SK-N-SH (cell line): ENCODE measurements at regions not wholly inside any gene's neighbourhood (a gene's known extent, or its start where the extent isn't known, plus 50 kb on each side); places are given as distances from the start of the nearest gene placed in this dataset.

Source experiments
- CTCF ChIA-PET: fragments of 300-600, 350-600 bp; formaldehyde crosslinking; extraction: SDS; loops from one replicate; lab custom pipeline; 2021; lab: Yijun Ruan, JAX
- POLR2A ChIA-PET: fragments of 350-600 bp; sonication (Branson Sonifier 250); formaldehyde crosslinking; extraction: SDS; loops from one replicate; lab custom pipeline; 2020; ENCODE audit warnings: antibody characterized with exemption, inconsistent platforms; lab: Yijun Ruan, JAX
- DNase-seq: peaks from one replicate; pipeline ENCODE4 v3.0.0; 2012
- H2AFZ ChIP-seq: fragments of 200-600 bp; sonication (generic); 2 replicates; pipeline ENCODE4 v1.8.1; 2016; ENCODE audit warnings: antibody characterized with exemption, mild to moderate bottlenecking, low read depth
- H3F3A ChIP-seq: fragments of 200-600 bp; sonication (generic); replicated peaks from 2 replicates; pipeline ENCODE3; 2016; ENCODE audit warnings: antibody characterized with exemption, mild to moderate bottlenecking; ENCODE audit not compliant: insufficient read depth
- H3K27ac ChIP-seq, 2 experiments: fragments of 200-500 bp in 1 of 2; fragments of 200-600 bp in 1 of 2; sonication (Bioruptor generic) in 1 of 2; sonication (generic), shearing (Covaris generic) in 1 of 2; 2 replicates each; pipeline versions ENCODE4 v1.5.1 to v1.6.1; 2014 to 2016; ENCODE audit warnings: low read depth in 2 of 2, inconsistent platforms in 1 of 2, low read length in 1 of 2, mild to moderate bottlenecking in 1 of 2, mixed read lengths in 1 of 2
- H3K27me3 ChIP-seq: fragments of 200-600 bp; sonication (generic), shearing (Covaris generic); 2 replicates; pipeline ENCODE4 v1.6.1; 2016; ENCODE audit warnings: mixed run types; ENCODE audit not compliant: insufficient read depth
- H3K36me3 ChIP-seq, 2 experiments: fragments of 200-500 bp in 1 of 2; fragments of 200-600 bp in 1 of 2; sonication (Bioruptor generic) in 1 of 2; sonication (generic) in 1 of 2; replicated peaks in 1 of 2; 2 replicates each; pipeline versions ENCODE3 to v1.5.1; 2014 to 2016; ENCODE audit warnings: low read length in 1 of 2, mild to moderate bottlenecking in 1 of 2; ENCODE audit not compliant: insufficient read depth in 2 of 2, control insufficient read depth in 1 of 2
- H3K4me1 ChIP-seq, 2 experiments: fragments of 200-500 bp in 1 of 2; fragments of 200-600 bp in 1 of 2; sonication (Bioruptor generic) in 1 of 2; sonication (generic), shearing (Covaris generic) in 1 of 2; 2 replicates each; pipeline versions ENCODE4 v1.5.1 to v1.6.1; 2014 to 2016; ENCODE audit warnings: low read depth in 1 of 2, low read length in 1 of 2, mixed run types in 1 of 2; ENCODE audit not compliant: insufficient read depth in 2 of 2, control insufficient read depth in 1 of 2
- H3K4me2 ChIP-seq: fragments of 200-600 bp; sonication (generic), shearing (Covaris generic); 2 replicates; pipeline ENCODE4 v1.6.1; 2017; ENCODE audit warnings: mixed run types
- H3K4me3 ChIP-seq, 2 experiments: fragments of 200-500 bp in 1 of 2; fragments of 200-600 bp in 1 of 2; sonication (Bioruptor generic) in 1 of 2; sonication (generic), shearing (Covaris generic) in 1 of 2; 2 replicates each; pipeline versions ENCODE4 v1.5.1 to v1.8.1; 2014 to 2016; ENCODE audit warnings: low read depth in 2 of 2, inconsistent platforms in 1 of 2, low read length in 1 of 2, mild to moderate bottlenecking in 1 of 2, mixed read lengths in 1 of 2, moderate library complexity in 1 of 2
- H3K79me2 ChIP-seq: fragments of 200-600 bp; sonication (generic); 2 replicates; pipeline ENCODE4 v1.8.1; 2017; ENCODE audit warnings: mild to moderate bottlenecking; ENCODE audit not compliant: insufficient read depth
- H3K9ac ChIP-seq: fragments of 200-600 bp; sonication (generic); 2 replicates; pipeline ENCODE4 v1.6.1; 2017; ENCODE audit warnings: mixed run types
- H3K9me2 ChIP-seq: fragments of 200-600 bp; sonication (generic); 2 replicates; pipeline ENCODE4 v1.6.1; 2017; ENCODE audit warnings: mixed run types
- H3K9me3 ChIP-seq: fragments of 200-600 bp; sonication (generic); 2 replicates; pipeline ENCODE4 v1.6.1; 2017; ENCODE audit warnings: mixed run types, mild to moderate bottlenecking, moderate library complexity
- H4K20me1 ChIP-seq: fragments of 200-600 bp; sonication (generic); 2 replicates; pipeline ENCODE4 v1.6.1; 2017; ENCODE audit warnings: mild to moderate bottlenecking, mixed run types; ENCODE audit not compliant: insufficient read depth
- ELF1 ChIP-seq: IDR thresholded peaks from 2 replicates; pipeline ENCODE4 v1.4.0; 2012
- EZH2phosphoT487 ChIP-seq: fragments of 200-600 bp; sonication (generic); IDR thresholded peaks from 2 replicates; pipeline ENCODE4 v1.6.1; 2017; ENCODE audit warnings: low read depth, mixed run types, mild to moderate bottlenecking, antibody characterized with exemption, moderate library complexity, borderline replicate concordance
- FOXM1 ChIP-seq: IDR thresholded peaks from 2 replicates; pipeline ENCODE4 v1.4.0; 2012; ENCODE audit warnings: low read depth, mild to moderate bottlenecking
- GATA2 ChIP-seq: sonication (generic); formaldehyde crosslinking; IDR thresholded peaks from 2 replicates; pipeline ENCODE4 v1.5.0; 2020; ENCODE audit warnings: mild to moderate bottlenecking, missing genetic modification reagents
- NFIC ChIP-seq: IDR thresholded peaks from 2 replicates; pipeline ENCODE4 v1.4.0; 2012; ENCODE audit warnings: borderline replicate concordance
- NRF1 ChIP-seq: IDR thresholded peaks from 2 replicates; pipeline ENCODE4 v1.6.1; 2012; ENCODE audit warnings: low read depth, mild to moderate bottlenecking, low read length
- POLR2AphosphoS5 ChIP-seq: IDR thresholded peaks from 2 replicates; pipeline ENCODE4 v1.6.1; 2012; ENCODE audit warnings: low read depth, low read length
- RCOR1 ChIP-seq: fragments of 150-350 bp; IDR thresholded peaks from 2 replicates; pipeline ENCODE4 v1.6.1; 2017; ENCODE audit warnings: antibody characterized with exemption, low read length
- TCF12 ChIP-seq: IDR thresholded peaks from 2 replicates; pipeline ENCODE4 v1.4.0; 2012
- TEAD4 ChIP-seq: IDR thresholded peaks from 2 replicates; pipeline ENCODE4 v1.4.0; 2012; ENCODE audit warnings: mild to moderate bottlenecking, borderline replicate concordance; ENCODE audit not compliant: insufficient read depth
- YY1 ChIP-seq: IDR thresholded peaks from 2 replicates; pipeline ENCODE4 v1.4.0; 2012; ENCODE audit warnings: low read depth, mild to moderate bottlenecking
- WGBS: methylation state at CpG from one replicate; pipeline ENCODE4 v1.1.6; 2017; ENCODE audit warnings: low lambda C conversion rate; 5-methylcytosine and 5-hydroxymethylcytosine counted together
- TF ChIP-seq, protein P1 (sequence below): IDR thresholded peaks from 2 replicates; pipeline ENCODE4; 2012
- TF ChIP-seq, protein P2 (sequence below): IDR thresholded peaks from 2 replicates; pipeline ENCODE4 v1.4.0; 2012; ENCODE audit warnings: low read depth
- TF ChIP-seq, protein P3 (sequence below): fragments of 150-350 bp; IDR thresholded peaks from 2 replicates; pipeline ENCODE4 v1.6.1; 2016; ENCODE audit warnings: mild to moderate bottlenecking, low read depth, low read length
- TF ChIP-seq, protein P4 (sequence below): IDR thresholded peaks from 2 replicates; pipeline ENCODE4 v1.4.0; 2012; ENCODE audit warnings: low read depth, borderline replicate concordance
- TF ChIP-seq, protein P5 (sequence below): IDR thresholded peaks from 2 replicates; pipeline ENCODE4 v1.6.1; 2012; ENCODE audit warnings: mild to moderate bottlenecking, low read depth, low read length, moderate library complexity

DNA sequence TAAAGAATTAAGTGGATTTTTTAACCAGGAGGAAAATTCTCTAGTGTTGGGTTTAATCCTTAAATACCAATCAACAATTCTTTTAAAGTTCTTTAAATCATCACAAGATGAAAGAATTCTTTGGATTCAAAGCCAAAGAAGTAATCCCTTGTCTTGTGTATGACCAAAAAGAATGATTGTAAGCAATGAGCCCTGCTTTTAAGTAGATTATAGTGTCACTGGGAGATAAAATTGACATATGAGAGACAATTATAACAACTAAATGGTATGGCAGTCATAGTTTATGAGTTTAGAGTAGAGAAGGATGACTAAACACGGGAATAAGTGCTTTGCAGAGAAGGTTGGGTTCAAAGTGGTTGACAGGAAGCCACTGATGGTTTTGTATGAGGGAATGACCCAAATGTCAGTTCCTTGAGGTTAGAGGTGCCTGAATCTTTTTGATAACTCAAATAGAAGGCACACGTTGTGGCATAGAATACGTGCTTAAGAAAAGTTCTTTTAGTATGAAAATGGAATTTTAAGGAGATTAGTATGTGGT lies 199.6 kb upstream of the TCF4 start (continued):
- TF ChIP-seq, protein P1, sequence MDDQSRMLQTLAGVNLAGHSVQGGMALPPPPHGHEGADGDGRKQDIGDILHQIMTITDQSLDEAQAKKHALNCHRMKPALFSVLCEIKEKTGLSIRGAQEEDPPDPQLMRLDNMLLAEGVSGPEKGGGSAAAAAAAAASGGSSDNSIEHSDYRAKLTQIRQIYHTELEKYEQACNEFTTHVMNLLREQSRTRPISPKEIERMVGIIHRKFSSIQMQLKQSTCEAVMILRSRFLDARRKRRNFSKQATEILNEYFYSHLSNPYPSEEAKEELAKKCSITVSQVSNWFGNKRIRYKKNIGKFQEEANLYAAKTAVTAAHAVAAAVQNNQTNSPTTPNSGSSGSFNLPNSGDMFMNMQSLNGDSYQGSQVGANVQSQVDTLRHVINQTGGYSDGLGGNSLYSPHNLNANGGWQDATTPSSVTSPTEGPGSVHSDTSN, result no peak
- TF ChIP-seq EZH2phosphoT487 (no peak), GATA2 (no peak)

DNA sequence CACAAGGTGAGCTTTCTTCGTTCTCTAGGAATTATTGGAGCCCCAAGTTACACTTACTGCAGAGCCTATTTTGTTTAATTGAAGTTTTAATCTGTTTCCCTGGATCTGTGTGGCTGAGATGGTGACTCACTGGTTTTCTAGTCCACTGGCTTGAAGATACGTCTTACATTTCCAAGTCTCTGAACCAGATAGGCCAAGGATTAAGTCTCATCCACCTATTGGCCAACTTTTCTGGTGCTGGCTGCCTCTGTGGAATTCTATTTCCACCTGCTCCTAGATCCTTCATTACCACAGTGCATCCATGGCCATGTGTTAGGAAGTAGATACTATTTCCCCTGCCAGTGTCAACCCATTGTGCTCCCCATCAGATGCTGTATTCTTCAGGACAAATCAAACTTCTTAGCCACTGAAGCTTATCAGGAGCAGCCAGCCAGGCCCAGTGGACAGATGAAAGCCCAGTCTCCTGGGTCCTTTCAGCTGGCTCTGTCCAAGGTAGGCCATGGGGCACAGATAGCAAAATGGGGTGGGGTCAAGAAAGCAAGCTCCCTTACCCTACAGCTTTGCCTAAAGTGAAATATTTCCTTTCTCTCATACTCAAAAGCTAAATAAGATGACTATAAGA lies 198.8 kb upstream of the TCF4 start:
- POLR2A ChIA-PET, result no interaction called here

DNA sequence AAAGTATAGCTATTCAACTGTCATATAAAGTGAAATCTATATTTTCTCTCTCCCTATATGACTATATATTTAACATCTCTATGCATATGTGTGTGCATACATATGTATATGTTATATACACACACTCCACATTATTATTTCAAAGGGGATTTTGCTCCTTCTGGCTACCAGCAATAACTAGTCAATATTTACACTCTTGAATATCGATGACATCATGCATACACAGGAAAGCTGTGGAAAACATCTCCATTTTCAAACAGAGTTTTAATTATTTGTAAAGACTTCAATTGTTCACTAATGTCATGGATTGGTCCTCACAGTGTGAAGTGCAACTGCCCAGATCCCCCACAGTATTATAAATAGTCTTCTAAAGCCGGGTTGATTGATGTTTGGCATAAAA lies 195.9 kb upstream of the TCF4 start:
- POLR2A ChIA-PET, result no interaction called here
- TF ChIP-seq FOXM1 (no peak), NFIC (no peak), TCF12 (no peak), ELF1 (no peak), TEAD4 (no peak), NRF1 (no peak), POLR2AphosphoS5 (no peak), YY1 (no peak)
- TF ChIP-seq, protein P2, sequence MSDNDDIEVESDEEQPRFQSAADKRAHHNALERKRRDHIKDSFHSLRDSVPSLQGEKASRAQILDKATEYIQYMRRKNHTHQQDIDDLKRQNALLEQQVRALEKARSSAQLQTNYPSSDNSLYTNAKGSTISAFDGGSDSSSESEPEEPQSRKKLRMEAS, result no peak
- TF ChIP-seq, protein P3, sequence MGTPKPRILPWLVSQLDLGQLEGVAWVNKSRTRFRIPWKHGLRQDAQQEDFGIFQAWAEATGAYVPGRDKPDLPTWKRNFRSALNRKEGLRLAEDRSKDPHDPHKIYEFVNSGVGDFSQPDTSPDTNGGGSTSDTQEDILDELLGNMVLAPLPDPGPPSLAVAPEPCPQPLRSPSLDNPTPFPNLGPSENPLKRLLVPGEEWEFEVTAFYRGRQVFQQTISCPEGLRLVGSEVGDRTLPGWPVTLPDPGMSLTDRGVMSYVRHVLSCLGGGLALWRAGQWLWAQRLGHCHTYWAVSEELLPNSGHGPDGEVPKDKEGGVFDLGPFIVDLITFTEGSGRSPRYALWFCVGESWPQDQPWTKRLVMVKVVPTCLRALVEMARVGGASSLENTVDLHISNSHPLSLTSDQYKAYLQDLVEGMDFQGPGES, result no peak
- TF ChIP-seq, protein P4, sequence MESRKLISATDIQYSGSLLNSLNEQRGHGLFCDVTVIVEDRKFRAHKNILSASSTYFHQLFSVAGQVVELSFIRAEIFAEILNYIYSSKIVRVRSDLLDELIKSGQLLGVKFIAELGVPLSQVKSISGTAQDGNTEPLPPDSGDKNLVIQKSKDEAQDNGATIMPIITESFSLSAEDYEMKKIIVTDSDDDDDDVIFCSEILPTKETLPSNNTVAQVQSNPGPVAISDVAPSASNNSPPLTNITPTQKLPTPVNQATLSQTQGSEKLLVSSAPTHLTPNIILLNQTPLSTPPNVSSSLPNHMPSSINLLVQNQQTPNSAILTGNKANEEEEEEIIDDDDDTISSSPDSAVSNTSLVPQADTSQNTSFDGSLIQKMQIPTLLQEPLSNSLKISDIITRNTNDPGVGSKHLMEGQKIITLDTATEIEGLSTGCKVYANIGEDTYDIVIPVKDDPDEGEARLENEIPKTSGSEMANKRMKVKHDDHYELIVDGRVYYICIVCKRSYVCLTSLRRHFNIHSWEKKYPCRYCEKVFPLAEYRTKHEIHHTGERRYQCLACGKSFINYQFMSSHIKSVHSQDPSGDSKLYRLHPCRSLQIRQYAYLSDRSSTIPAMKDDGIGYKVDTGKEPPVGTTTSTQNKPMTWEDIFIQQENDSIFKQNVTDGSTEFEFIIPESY, result no peak

More for the DNA sequence above, 198.8 kb upstream of the TCF4 start:
- 85% methylated on average over 2 of the region's 2 CpGs for WGBS
- H4K20me1 ChIP-seq, result no peaks in the 10 kb centered on the region
- no peaks in the 10 kb centered on the region for H3K36me3 ChIP-seq
- no peaks in the 10 kb centered on the region for H3K79me2 ChIP-seq
- H3K9ac ChIP-seq, result no peak overlapping the region
- TF ChIP-seq, protein P5, sequence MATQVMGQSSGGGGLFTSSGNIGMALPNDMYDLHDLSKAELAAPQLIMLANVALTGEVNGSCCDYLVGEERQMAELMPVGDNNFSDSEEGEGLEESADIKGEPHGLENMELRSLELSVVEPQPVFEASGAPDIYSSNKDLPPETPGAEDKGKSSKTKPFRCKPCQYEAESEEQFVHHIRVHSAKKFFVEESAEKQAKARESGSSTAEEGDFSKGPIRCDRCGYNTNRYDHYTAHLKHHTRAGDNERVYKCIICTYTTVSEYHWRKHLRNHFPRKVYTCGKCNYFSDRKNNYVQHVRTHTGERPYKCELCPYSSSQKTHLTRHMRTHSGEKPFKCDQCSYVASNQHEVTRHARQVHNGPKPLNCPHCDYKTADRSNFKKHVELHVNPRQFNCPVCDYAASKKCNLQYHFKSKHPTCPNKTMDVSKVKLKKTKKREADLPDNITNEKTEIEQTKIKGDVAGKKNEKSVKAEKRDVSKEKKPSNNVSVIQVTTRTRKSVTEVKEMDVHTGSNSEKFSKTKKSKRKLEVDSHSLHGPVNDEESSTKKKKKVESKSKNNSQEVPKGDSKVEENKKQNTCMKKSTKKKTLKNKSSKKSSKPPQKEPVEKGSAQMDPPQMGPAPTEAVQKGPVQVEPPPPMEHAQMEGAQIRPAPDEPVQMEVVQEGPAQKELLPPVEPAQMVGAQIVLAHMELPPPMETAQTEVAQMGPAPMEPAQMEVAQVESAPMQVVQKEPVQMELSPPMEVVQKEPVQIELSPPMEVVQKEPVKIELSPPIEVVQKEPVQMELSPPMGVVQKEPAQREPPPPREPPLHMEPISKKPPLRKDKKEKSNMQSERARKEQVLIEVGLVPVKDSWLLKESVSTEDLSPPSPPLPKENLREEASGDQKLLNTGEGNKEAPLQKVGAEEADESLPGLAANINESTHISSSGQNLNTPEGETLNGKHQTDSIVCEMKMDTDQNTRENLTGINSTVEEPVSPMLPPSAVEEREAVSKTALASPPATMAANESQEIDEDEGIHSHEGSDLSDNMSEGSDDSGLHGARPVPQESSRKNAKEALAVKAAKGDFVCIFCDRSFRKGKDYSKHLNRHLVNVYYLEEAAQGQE, result peak; percentile 76; the same call in 1 of the 2 replicates
- no peak for TF ChIP-seq RCOR1
- TF ChIP-seq, all 33 proteins: peak for 1
- no peak overlapping the region for H2AFZ ChIP-seq
- H3K9me2 ChIP-seq, result no peaks in the 10 kb centered on the region
- H3K4me2 ChIP-seq, result no peak overlapping the region
- H3K27ac ChIP-seq, result no peak overlapping the region
- H3K4me3 ChIP-seq, result no peak overlapping the region
- no peaks in the 10 kb centered on the region; a peak in 1 of 4 replicates for H3K4me1 ChIP-seq
- no peaks in the 10 kb centered on the region for H3K27me3 ChIP-seq
- DNase-seq, result no peak
- peaks cover 9% of the 10 kb centered on the region for H3F3A ChIP-seq
- no peaks in the 10 kb centered on the region for H3K9me3 ChIP-seq
- CTCF ChIA-PET, result interaction anchor here (0.5 to 1.5 kb wide), 3 partner anchors 444 to 790 kb away, joined by 3 to 5 read pairs (median 3); no protein-coding TSS in a partner anchor

More for the DNA sequence above, 195.9 kb upstream of the TCF4 start:
- 93% methylated on average over 2 of the region's 2 CpGs for WGBS
- H4K20me1 ChIP-seq, result no peaks in the 10 kb centered on the region
- H3K9me3 ChIP-seq, result no peaks in the 10 kb centered on the region
- peaks cover 0 to 6% of the 10 kb centered on the region in 2 experiments; a peak in 3 of 4 replicates for H3K4me1 ChIP-seq
- H3K27me3 ChIP-seq, result no peaks in the 10 kb centered on the region
- H3K4me3 ChIP-seq, result no peak overlapping the region
- H3K27ac ChIP-seq, result no peak overlapping the region
- no peaks in the 10 kb centered on the region for H3K9me2 ChIP-seq
- no peaks in the 10 kb centered on the region for H3F3A ChIP-seq
- no peak overlapping the region for H2AFZ ChIP-seq
- no peak for DNase-seq
- H3K36me3 ChIP-seq, result no peaks in the 10 kb centered on the region
- CTCF ChIA-PET, result interaction anchor here (0.8 to 1.2 kb wide), 3 partner anchors 368 to 549 kb away, joined by 3 read pairs; no protein-coding TSS in a partner anchor
- H3K9ac ChIP-seq, result no peak overlapping the region
- no peak overlapping the region for H3K4me2 ChIP-seq
- H3K79me2 ChIP-seq, result no peaks in the 10 kb centered on the region
